ENCODE measurements at regions not wholly inside any gene's neighbourhood (a gene's known extent, or its start where the extent isn't known, plus 50 kb on each side); places are given as distances from the start of the nearest gene placed in this dataset.

GRCh38 chr21:35321322-35322200, 272.5 kb upstream of the RUNX1 start:
- H3K9ac ChIP-seq: no peak overlapping the region
- no peak overlapping the region for H3K4me3 ChIP-seq (ENCODE audit: low read depth in 2 of 2, low read length in 1 of 2)
- H3K27ac ChIP-seq (ENCODE audit: low read depth in 2 of 2, low read length in 1 of 2): no peak overlapping the region
- ChIA-PET POLR2A (no interaction called here), CTCF (no interaction called here)
- H3K79me2 ChIP-seq (ENCODE audit: insufficient read depth): no peaks in the 10 kb centered on the region
- WGBS (ENCODE audit: low lambda C conversion rate): 65% methylated on average over 8 of the region's 8 CpGs
- no peaks in the 10 kb centered on the region for H3K9me2 ChIP-seq
- no peak for DNase-seq
- TF ChIP-seq GATA2 (CRISPR knock-in tag; IDR thresholded peaks at IDR 0.05): no peak
- TF ChIP-seq YY1 (IDR thresholded peaks at IDR 0.05; ENCODE audit: low read depth): no peak
- TF ChIP-seq, protein P1, sequence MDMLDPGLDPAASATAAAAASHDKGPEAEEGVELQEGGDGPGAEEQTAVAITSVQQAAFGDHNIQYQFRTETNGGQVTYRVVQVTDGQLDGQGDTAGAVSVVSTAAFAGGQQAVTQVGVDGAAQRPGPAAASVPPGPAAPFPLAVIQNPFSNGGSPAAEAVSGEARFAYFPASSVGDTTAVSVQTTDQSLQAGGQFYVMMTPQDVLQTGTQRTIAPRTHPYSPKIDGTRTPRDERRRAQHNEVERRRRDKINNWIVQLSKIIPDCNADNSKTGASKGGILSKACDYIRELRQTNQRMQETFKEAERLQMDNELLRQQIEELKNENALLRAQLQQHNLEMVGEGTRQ (IDR thresholded peaks at IDR 0.05; ENCODE audit: borderline replicate concordance, low read depth, low read length): no peak
- TF ChIP-seq, protein P2, sequence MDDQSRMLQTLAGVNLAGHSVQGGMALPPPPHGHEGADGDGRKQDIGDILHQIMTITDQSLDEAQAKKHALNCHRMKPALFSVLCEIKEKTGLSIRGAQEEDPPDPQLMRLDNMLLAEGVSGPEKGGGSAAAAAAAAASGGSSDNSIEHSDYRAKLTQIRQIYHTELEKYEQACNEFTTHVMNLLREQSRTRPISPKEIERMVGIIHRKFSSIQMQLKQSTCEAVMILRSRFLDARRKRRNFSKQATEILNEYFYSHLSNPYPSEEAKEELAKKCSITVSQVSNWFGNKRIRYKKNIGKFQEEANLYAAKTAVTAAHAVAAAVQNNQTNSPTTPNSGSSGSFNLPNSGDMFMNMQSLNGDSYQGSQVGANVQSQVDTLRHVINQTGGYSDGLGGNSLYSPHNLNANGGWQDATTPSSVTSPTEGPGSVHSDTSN (IDR thresholded peaks at IDR 0.05): no peak
- no peak for TF ChIP-seq TCF12 (IDR thresholded peaks at IDR 0.05)
- TF ChIP-seq, protein P3, sequence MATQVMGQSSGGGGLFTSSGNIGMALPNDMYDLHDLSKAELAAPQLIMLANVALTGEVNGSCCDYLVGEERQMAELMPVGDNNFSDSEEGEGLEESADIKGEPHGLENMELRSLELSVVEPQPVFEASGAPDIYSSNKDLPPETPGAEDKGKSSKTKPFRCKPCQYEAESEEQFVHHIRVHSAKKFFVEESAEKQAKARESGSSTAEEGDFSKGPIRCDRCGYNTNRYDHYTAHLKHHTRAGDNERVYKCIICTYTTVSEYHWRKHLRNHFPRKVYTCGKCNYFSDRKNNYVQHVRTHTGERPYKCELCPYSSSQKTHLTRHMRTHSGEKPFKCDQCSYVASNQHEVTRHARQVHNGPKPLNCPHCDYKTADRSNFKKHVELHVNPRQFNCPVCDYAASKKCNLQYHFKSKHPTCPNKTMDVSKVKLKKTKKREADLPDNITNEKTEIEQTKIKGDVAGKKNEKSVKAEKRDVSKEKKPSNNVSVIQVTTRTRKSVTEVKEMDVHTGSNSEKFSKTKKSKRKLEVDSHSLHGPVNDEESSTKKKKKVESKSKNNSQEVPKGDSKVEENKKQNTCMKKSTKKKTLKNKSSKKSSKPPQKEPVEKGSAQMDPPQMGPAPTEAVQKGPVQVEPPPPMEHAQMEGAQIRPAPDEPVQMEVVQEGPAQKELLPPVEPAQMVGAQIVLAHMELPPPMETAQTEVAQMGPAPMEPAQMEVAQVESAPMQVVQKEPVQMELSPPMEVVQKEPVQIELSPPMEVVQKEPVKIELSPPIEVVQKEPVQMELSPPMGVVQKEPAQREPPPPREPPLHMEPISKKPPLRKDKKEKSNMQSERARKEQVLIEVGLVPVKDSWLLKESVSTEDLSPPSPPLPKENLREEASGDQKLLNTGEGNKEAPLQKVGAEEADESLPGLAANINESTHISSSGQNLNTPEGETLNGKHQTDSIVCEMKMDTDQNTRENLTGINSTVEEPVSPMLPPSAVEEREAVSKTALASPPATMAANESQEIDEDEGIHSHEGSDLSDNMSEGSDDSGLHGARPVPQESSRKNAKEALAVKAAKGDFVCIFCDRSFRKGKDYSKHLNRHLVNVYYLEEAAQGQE (IDR thresholded peaks at IDR 0.05; ENCODE audit: low read depth, low read length): no peak
- no peak for TF ChIP-seq CHD2 (IDR thresholded peaks at IDR 0.05; ENCODE audit: low read length, partially characterized antibody)
- no peak for TF ChIP-seq JUND (IDR thresholded peaks at IDR 0.05)
- TF ChIP-seq GABPA (IDR thresholded peaks at IDR 0.05; ENCODE audit: low read depth): no peak
- no peak for TF ChIP-seq RCOR1 (IDR thresholded peaks at IDR 0.05; ENCODE audit: low read length)
- TF ChIP-seq, protein P4, sequence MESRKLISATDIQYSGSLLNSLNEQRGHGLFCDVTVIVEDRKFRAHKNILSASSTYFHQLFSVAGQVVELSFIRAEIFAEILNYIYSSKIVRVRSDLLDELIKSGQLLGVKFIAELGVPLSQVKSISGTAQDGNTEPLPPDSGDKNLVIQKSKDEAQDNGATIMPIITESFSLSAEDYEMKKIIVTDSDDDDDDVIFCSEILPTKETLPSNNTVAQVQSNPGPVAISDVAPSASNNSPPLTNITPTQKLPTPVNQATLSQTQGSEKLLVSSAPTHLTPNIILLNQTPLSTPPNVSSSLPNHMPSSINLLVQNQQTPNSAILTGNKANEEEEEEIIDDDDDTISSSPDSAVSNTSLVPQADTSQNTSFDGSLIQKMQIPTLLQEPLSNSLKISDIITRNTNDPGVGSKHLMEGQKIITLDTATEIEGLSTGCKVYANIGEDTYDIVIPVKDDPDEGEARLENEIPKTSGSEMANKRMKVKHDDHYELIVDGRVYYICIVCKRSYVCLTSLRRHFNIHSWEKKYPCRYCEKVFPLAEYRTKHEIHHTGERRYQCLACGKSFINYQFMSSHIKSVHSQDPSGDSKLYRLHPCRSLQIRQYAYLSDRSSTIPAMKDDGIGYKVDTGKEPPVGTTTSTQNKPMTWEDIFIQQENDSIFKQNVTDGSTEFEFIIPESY (IDR thresholded peaks at IDR 0.05; ENCODE audit: borderline replicate concordance, low read depth): no peak
- TF ChIP-seq, protein P5, sequence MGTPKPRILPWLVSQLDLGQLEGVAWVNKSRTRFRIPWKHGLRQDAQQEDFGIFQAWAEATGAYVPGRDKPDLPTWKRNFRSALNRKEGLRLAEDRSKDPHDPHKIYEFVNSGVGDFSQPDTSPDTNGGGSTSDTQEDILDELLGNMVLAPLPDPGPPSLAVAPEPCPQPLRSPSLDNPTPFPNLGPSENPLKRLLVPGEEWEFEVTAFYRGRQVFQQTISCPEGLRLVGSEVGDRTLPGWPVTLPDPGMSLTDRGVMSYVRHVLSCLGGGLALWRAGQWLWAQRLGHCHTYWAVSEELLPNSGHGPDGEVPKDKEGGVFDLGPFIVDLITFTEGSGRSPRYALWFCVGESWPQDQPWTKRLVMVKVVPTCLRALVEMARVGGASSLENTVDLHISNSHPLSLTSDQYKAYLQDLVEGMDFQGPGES (IDR thresholded peaks at IDR 0.05; ENCODE audit: low read depth, low read length): no peak
- no peaks in the 10 kb centered on the region for H3K27me3 ChIP-seq (ENCODE audit: insufficient read depth)
- H4K20me1 ChIP-seq (ENCODE audit: insufficient read depth): no peaks in the 10 kb centered on the region
- no peaks in the 10 kb centered on the region for H3K9me3 ChIP-seq
- peaks cover 12 to 26% of the 10 kb centered on the region in 2 experiments; a peak in 2 of 4 replicates for H3K4me1 ChIP-seq (ENCODE audit: control insufficient read depth in 1 of 2, insufficient read depth in 2 of 2, low read depth in 1 of 2, low read length in 1 of 2)
- no peak overlapping the region for H3K4me2 ChIP-seq
- H3F3A ChIP-seq (replicated peaks; ENCODE audit: insufficient read depth): peaks cover 14% of the 10 kb centered on the region
- H2AFZ ChIP-seq (ENCODE audit: low read depth): no peak overlapping the region
- no peaks in the 10 kb centered on the region for H3K36me3 ChIP-seq (replicated peaks in 1 of 2; ENCODE audit: control insufficient read depth in 1 of 2, insufficient read depth in 2 of 2, low read length in 1 of 2)

All from SK-N-SH (cell line).